SK-N-MC (cell line): ENCODE measurements at regions not wholly inside any gene's neighbourhood (a gene's known extent, or its start where the extent isn't known, plus 50 kb on each side); places are given as distances from the start of the nearest gene placed in this dataset.

Source experiments
- EZH2 ChIP-seq: fragments of 200-600 bp; sonication (generic); IDR thresholded peaks from one replicate; pipeline ENCODE4 v1.6.1; 2017; ENCODE audit warnings: antibody characterized with exemption
- FOXP2 ChIP-seq: optimal IDR thresholded peaks from 2 replicates; pipeline ENCODE3; 2011; ENCODE audit warnings: mild to moderate bottlenecking, moderate library complexity; ENCODE audit not compliant: insufficient read depth; ENCODE audit errors: extremely low read length, control extremely low read depth
- POLR2AphosphoS5 ChIP-seq: IDR thresholded peaks from 2 replicates; pipeline ENCODE4 v1.6.1; 2012; ENCODE audit warnings: mild to moderate bottlenecking, low read depth, low read length, borderline replicate concordance

DNA sequence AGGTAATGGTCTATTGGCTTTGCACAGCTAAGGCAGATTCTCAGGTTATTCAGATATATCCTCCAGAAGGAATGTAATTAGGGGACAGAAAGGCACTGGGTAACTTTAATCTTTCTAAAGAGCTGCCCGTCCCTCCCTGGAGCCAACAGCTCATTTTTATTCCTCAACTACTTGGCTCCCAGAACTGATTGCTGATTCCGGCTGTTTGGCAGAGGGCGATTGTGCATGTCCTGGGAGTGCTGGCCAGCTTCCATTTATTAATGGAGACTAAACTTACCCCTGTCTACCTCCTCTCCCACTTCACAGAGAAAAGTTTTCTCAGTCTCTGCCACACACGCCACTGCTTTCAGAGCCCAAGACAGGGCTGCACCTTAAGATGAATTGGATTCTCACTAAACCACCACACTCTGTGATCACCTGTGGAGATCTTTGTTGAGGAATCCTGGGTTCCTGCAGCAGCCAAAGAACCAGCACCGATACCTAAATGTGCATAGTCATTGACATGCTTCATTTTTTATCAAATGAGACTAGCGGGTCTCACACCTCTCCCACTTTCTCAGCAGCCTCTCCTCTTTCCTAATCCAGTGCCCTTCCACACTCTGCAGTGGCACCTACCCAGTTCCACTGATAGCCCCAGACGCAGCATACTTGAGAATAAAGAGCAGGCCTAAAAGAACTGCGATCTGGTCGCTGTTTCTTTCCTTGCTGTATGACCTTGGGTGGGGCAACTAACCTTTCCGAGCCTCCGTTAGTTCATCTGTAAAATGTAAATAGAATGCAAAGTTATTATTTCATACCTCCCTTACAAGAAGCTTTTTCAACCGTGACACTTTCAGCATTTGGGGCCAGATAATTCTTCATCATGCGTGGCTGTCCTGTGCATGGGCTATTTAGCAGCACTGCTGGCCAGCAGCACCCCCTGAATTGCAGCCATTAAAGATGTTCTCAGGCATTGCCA is 648.7 kb downstream of the UQCRFS1 start:
- TF ChIP-seq POLR2AphosphoS5 = no peak
- TF ChIP-seq EZH2 = no peak
- no peak for TF ChIP-seq FOXP2
